GM12878 (cell line): ENCODE measurements at regions not wholly inside any gene's neighbourhood (a gene's known extent, or its start where the extent isn't known, plus 50 kb on each side); places are given as distances from the start of the nearest gene placed in this dataset.

Experiments used
- ATAC-seq: fragments of 200-7000 bp; cut with Tn5 transposase; 3 replicates; pipeline ENCODE4 v1.9.1; 2020; ENCODE audit warnings: mild to moderate bottlenecking, moderate library complexity
- BruUV-seq: library from RNA; stranded (reverse); fragments of 400-500 nt; replicated peaks from 2 replicates; lab custom pipeline; 2021; lab: Mats Ljungman, UMichigan
- CTCF ChIA-PET: fragments of 300-600 bp; sonication (Branson Sonifier 250); formaldehyde crosslinking; extraction: SDS; loops from one replicate; lab custom pipeline; 2021; ENCODE audit warnings: inconsistent platforms; lab: Yijun Ruan, JAX
- POLR2A ChIA-PET: fragments of 350-600 bp; formaldehyde crosslinking; extraction: SDS; loops from one replicate; lab custom pipeline; 2021; ENCODE audit warnings: inconsistent platforms; lab: Charles Lee
- RAD21 ChIA-PET: fragments of 300-600 bp; sonication (Branson Sonifier 250); formaldehyde crosslinking; loops from one replicate; lab custom pipeline; 2023; ENCODE audit warnings: antibody characterized with exemption; ENCODE audit not compliant: unreplicated experiment; lab: Charles Lee
- SMC1A ChIA-PET: fragments of 300-600 bp; sonication (Branson Sonifier 250); formaldehyde crosslinking; loops from one replicate; lab custom pipeline; 2023; ENCODE audit not compliant: unreplicated experiment, uncharacterized antibody; lab: Charles Lee
- DNase-seq: peaks from one replicate; pipeline ENCODE4 v3.0.0-alpha.2; 2011; ENCODE audit warnings: low read depth, low spot score
- FAIRE-seq: peaks from 3 replicates; lab custom pipeline; 2011; peaks lifted over from hg19 to GRCh38; lab: Jason Lieb, UNC
- H2AFZ ChIP-seq: 2 replicates; pipeline ENCODE4 v1.6.0; 2011; ENCODE audit warnings: low read depth, low read length, control low read depth; ENCODE audit not compliant: control insufficient read depth
- H3K27ac ChIP-seq: 2 replicates; pipeline ENCODE4 v1.5.1; 2011; ENCODE audit warnings: control low read depth; ENCODE audit not compliant: control insufficient read depth, insufficient read depth
- H3K27me3 ChIP-seq, 2 experiments: replicated peaks in 1 of 2; 2 replicates each; pipeline versions ENCODE4 v1.6.0 to v1.6.1; 2011; ENCODE audit warnings: low read length in 1 of 2; ENCODE audit not compliant: control insufficient read depth in 2 of 2, insufficient read depth in 2 of 2
- H3K36me3 ChIP-seq, 2 experiments: 2 replicates each; pipeline ENCODE4 v1.5.1; 2011; ENCODE audit warnings: low read length in 1 of 2; ENCODE audit not compliant: control insufficient read depth in 2 of 2, insufficient read depth in 2 of 2
- H3K4me1 ChIP-seq: 2 replicates; pipeline ENCODE4 v1.6.1; 2011; ENCODE audit warnings: mild to moderate bottlenecking, low read length, moderate library complexity, mixed read lengths; ENCODE audit not compliant: control insufficient read depth, insufficient read depth
- H3K4me2 ChIP-seq: 2 replicates; pipeline ENCODE4 v1.6.0; 2011; ENCODE audit warnings: control low read depth; ENCODE audit not compliant: control insufficient read depth, insufficient read depth
- H3K4me3 ChIP-seq: fragments of 200-600 bp; sonication (generic); 2 replicates; pipeline ENCODE4 v1.5.1; 2016
- H3K79me2 ChIP-seq: 2 replicates; pipeline ENCODE4 v1.6.0; 2011; ENCODE audit warnings: low read length; ENCODE audit not compliant: control insufficient read depth, insufficient read depth
- H3K9ac ChIP-seq: 2 replicates; pipeline ENCODE4 v1.8.0; 2011; ENCODE audit warnings: low read length, control low read depth, mixed read lengths; ENCODE audit not compliant: control insufficient read depth, insufficient read depth
- H3K9me3 ChIP-seq: replicated peaks from 3 replicates; pipeline ENCODE4 v1.5.1; 2011; ENCODE audit warnings: mild to moderate bottlenecking, low read length; ENCODE audit not compliant: control insufficient read depth, insufficient read depth
- H4K20me1 ChIP-seq: 2 replicates; pipeline ENCODE4 v1.6.0; 2011; ENCODE audit not compliant: control insufficient read depth, insufficient read depth
- BACH1 ChIP-seq: fragments of 450-650 bp; IDR thresholded peaks from 2 replicates; pipeline ENCODE4 v1.6.1; 2017; ENCODE audit warnings: mild to moderate bottlenecking, borderline replicate concordance
- BRCA1 ChIP-seq: IDR thresholded peaks from 2 replicates; pipeline ENCODE4 v1.6.1; 2011; ENCODE audit warnings: low read depth, low read length, improper control_type of control experiment
- FOXM1 ChIP-seq: IDR thresholded peaks from 2 replicates; pipeline ENCODE4 v1.6.1; 2012; ENCODE audit warnings: low read depth, mild to moderate bottlenecking, inconsistent platforms, low read length, moderate library complexity
- GATAD2B ChIP-seq: fragments of 450-650 bp; conservative IDR thresholded peaks from 2 replicates; pipeline ENCODE4 v1.6.1; 2017; ENCODE audit warnings: low read depth, mild to moderate bottlenecking, moderate library complexity
- MTA2 ChIP-seq: fragments of 450-650 bp; IDR thresholded peaks from 2 replicates; pipeline ENCODE4 v1.6.1; 2016; ENCODE audit warnings: low read depth, mild to moderate bottlenecking, moderate library complexity
- NR2C1 ChIP-seq: fragments of 450-650 bp; IDR thresholded peaks from 2 replicates; pipeline ENCODE4 v1.6.1; 2017; ENCODE audit warnings: antibody characterized with exemption, mild to moderate bottlenecking, moderate library complexity
- NR2C2 ChIP-seq: IDR thresholded peaks from 2 replicates; pipeline ENCODE4 v1.6.1; 2011; ENCODE audit warnings: borderline replicate concordance, low read depth; ENCODE audit not compliant: control insufficient read depth, insufficient read length
- NRF1 ChIP-seq: conservative IDR thresholded peaks from 2 replicates; pipeline ENCODE4 v1.6.1; 2011; ENCODE audit warnings: mild to moderate bottlenecking, low read depth, low read length, improper control_type of control experiment
- RFX5 ChIP-seq: IDR thresholded peaks from 2 replicates; pipeline ENCODE4 v1.6.1; 2011; ENCODE audit warnings: low read depth, low read length, improper control_type of control experiment
- SIX5 ChIP-seq: IDR thresholded peaks from 2 replicates; pipeline ENCODE4 v1.6.1; 2011; ENCODE audit warnings: mild to moderate bottlenecking, low read depth, low read length, moderate library complexity; ENCODE audit not compliant: severe bottlenecking
- SMC3 ChIP-seq: IDR thresholded peaks from 2 replicates; pipeline ENCODE4 v1.6.1; 2011; ENCODE audit warnings: low read length, improper control_type of control experiment, borderline replicate concordance
- TAF1 ChIP-seq: IDR thresholded peaks from 2 replicates; pipeline ENCODE4 v1.6.1; 2011; ENCODE audit warnings: mild to moderate bottlenecking, low read depth, low read length, borderline replicate concordance
- TCF7 ChIP-seq: IDR thresholded peaks from 2 replicates; pipeline ENCODE4 v1.6.1; 2014; ENCODE audit warnings: antibody characterized with exemption, borderline replicate concordance
- ZNF217 ChIP-seq: fragments of 450-650 bp; IDR thresholded peaks from 2 replicates; pipeline ENCODE4 v1.6.1; 2017; ENCODE audit warnings: antibody characterized with exemption, mild to moderate bottlenecking
- WGBS: methylation state at CpG from one replicate; pipeline ENCODE4 v1.1.6; 2016; ENCODE audit warnings: low lambda C conversion rate; ENCODE audit not compliant: insufficient replicate concordance, insufficient coverage; ENCODE audit errors: missing lambda C conversion rate; 5-methylcytosine and 5-hydroxymethylcytosine counted together
- in situ Hi-C: fragments of 300-500 bp; cut with MboI; formaldehyde crosslinking; loops from 9 replicates; pipeline ENCODE4 v1.14.3; 2018; ENCODE audit warnings: mixed read lengths
- intact Hi-C: fragments of 100-400 bp; cut with micrococcal nuclease; formaldehyde crosslinking; loops from one replicate; pipeline ENCODE4 v1.14.2; 2022; ENCODE audit not compliant: unreplicated experiment
- TF ChIP-seq, protein P1 (sequence below): IDR thresholded peaks from 2 replicates; pipeline ENCODE4 v1.6.1; 2012; ENCODE audit warnings: low read depth, low read length, improper control_type of control experiment

GRCh38 chr6:1538810-1539478 is 70.8 kb upstream of the FOXC1 start (continued):
- TF ChIP-seq SIX5: no peak
- no peak for TF ChIP-seq NR2C1
- no peak for TF ChIP-seq FOXM1
- no peak for TF ChIP-seq RFX5
- no peak for TF ChIP-seq MTA2
- no peak for TF ChIP-seq SMC3

GRCh38 chr6:1540864-1541521 is 68.7 kb upstream of the FOXC1 start:
- intact Hi-C loops: no loop called here
- ChIA-PET RAD21 (no interaction called here), POLR2A (no interaction called here), CTCF (interaction anchor here (0.6 kb wide), 1 partner anchor 16 kb away, joined by 3 read pairs; no protein-coding TSS in a partner anchor), SMC1A (no interaction called here)
- Histone ChIP-seq H3K79me2 (no peaks in the 10 kb centered on the region), H3K4me3 (no peak overlapping the region), H3K27me3 (no peaks in the 10 kb centered on the region; a peak in 1 of 4 replicates), H3K4me1 (no peaks in the 10 kb centered on the region), H3K36me3 (no peaks in the 10 kb centered on the region), H3K27ac (no peak overlapping the region), H3K9me3 (no peaks in the 10 kb centered on the region; the same call in 2 of the 3 replicates), H3K4me2 (no peak overlapping the region), H3K9ac (no peak overlapping the region), H2AFZ (no peak overlapping the region), H4K20me1 (no peaks in the 10 kb centered on the region)
- in situ Hi-C loops: no loop called here
- TF ChIP-seq GATAD2B (no peak), BACH1 (no peak), TCF7 (no peak), ZNF217 (no peak), BRCA1 (no peak), NRF1 (no peak), TAF1 (no peak), NR2C2 (no peak)
- TF ChIP-seq, protein P1, sequence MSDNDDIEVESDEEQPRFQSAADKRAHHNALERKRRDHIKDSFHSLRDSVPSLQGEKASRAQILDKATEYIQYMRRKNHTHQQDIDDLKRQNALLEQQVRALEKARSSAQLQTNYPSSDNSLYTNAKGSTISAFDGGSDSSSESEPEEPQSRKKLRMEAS: no peak
- FAIRE-seq (no peak), ATAC-seq (no peak), DNase-seq (no peak)
- BruUV-seq: no TSS peak
- WGBS: 58% methylated on average over 11 of the region's 11 CpGs
